ENCODE measurements at regions not wholly inside any gene's neighbourhood (a gene's known extent, or its start where the extent isn't known, plus 50 kb on each side); places are given as distances from the start of the nearest gene placed in this dataset.

DNA sequence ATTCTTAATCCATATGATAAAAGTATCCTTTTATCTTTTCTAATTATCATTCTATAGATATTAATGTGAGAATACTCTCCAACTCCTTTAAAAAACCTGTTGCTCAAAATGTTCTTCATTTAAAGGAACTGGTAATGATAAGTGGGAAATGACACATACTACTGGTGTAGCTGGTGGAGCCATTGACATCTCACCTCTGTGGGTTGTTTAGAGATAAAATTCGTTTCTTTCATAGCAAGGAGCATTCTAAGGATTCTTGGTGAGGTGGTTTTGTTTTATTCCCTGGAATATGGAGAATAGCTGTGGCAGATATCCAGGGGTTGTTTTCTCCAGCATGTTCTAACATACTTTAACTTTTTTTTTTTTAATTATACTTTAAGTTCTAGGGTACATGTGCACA, 299.8 kb upstream of the THBS1 start:
- DNase-seq (ENCODE audit: low spot score), result no peak

- no peak for DNase-seq (ENCODE audit: low spot score)
Observed at GRCh38 chr15:39282663-39283208, 298.1 kb upstream of the THBS1 start.

DNA sequence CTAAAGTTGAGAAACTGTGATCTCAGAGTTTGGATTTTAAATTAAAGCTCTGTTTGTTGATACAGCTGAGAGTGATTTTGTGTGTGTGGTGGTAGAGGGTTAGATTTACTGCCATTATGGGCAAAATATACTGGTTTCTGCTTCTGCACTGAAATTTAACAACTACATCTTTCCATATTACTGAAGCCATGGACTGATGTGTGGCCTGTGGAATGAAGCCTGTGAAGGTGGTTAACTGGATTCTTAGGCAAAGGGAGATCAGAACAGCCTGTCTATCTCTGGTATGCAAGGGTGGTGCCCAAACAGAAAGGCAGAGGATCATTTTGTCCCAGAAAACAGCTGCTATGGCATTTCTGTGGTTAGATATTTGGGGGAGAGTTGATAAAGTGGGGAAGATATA, 297.3 kb upstream of the THBS1 start:
- DNase-seq (ENCODE audit: low spot score), result no peak

- no peak for DNase-seq (ENCODE audit: low spot score)
Observed at GRCh38 chr15:39285071-39285470, 295.8 kb upstream of the THBS1 start.

DNA sequence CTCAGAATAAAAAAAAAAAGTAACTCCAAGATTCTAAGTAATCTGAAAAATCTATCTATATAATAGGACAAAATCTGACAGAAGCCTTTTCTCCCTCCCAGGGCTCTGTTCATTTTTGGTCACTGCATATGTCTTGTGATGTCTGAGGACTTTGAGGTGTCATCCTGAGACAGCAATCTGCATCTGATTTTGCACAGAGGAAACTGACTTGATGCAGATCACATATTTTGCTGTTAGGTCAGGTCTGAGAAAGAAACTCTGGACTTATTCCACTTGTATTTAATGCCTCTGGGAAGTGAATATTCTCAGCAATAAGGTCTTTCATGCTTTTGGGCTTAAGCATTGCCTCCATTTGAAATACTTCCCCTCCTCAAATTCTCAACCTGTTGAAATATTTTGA, 295.2 kb upstream of the THBS1 start:
- no peak for DNase-seq (ENCODE audit: low spot score)

GRCh38 chr15:39286706-39287105, 294.2 kb upstream of the THBS1 start:
- no peak for DNase-seq (ENCODE audit: low spot score)

- peak; percentile 38 for DNase-seq (ENCODE audit: low spot score)
Observed at GRCh38 chr15:39287322-39288195, 293.3 kb upstream of the THBS1 start.

DNA sequence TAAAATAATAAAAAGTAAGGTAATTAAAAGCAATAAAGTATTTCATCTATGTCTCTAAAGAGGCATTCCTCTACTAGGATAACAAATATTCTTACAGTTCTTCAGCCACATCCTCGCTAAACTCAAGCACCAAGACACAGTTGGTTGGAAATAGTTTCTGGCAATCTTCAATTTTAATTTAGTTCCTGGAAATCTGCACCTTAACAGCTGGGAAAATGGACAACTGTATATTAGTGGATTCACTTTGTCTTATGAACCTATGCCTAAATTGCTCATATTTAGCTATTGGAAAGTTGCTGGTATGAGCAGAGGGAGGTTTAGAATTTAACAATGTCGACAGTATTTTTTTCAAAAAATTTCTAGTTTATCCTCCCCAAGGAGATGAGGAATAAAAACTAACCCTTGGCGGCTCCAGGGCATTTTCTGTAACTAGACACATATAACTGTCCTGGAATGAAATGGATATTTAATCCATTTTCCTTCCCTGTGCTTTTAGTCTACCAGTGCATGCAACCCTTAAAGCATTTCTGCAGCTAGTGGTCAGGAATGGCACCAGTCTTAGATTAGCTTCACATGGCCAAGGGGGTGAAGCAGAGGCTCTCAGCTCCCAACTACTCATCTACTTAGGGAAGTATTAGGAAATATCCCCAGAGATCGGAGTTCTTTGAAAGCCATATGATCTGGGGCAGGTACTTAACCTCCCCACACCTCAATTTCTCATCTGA, 290.0 kb upstream of the THBS1 start:
- no peak for DNase-seq (ENCODE audit: low spot score)

DNA sequence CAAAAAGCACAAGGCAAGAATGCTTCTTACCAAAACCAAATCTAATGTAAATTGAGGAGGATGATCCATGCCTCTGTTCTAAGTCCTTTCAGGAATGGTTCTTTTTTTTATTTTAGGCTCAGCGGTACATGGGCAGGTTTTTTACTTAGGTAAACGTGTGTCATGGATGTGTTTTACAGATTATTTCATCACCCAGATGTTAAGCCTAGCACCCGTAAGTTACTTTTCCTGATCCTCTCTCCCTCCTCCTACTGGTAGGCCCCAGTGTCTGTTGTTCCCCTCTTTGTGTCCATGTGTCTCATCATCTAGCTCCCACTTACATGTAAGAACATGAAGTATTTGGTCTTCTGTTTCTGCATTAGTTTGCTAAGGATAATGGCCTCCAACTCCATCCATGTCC, 289.2 kb upstream of the THBS1 start:
- no peak for DNase-seq (ENCODE audit: low spot score)

DNA sequence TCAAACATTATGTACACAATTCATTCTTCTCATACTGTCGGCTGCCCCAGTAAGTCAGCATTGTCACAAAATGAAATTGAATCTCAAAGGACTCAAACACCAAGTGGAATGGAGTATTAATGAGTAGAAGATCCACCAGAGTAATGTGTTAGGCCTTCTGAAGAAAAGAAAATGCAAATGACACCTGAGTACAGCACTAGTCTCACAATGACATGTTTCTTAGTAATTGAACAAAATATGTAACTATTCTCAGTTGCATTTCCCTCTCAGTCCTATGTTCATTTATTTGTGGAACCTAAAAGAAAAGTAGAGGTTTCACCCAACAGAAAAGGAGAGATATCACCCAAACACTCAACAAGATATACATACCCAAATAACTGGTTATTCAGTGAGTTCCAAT, 283.9 kb upstream of the THBS1 start:
- DNase-seq (ENCODE audit: low spot score), result no peak

- DNase-seq (ENCODE audit: low spot score), result no peak
Observed at GRCh38 chr15:39298271-39298962, 282.5 kb upstream of the THBS1 start.

DNA sequence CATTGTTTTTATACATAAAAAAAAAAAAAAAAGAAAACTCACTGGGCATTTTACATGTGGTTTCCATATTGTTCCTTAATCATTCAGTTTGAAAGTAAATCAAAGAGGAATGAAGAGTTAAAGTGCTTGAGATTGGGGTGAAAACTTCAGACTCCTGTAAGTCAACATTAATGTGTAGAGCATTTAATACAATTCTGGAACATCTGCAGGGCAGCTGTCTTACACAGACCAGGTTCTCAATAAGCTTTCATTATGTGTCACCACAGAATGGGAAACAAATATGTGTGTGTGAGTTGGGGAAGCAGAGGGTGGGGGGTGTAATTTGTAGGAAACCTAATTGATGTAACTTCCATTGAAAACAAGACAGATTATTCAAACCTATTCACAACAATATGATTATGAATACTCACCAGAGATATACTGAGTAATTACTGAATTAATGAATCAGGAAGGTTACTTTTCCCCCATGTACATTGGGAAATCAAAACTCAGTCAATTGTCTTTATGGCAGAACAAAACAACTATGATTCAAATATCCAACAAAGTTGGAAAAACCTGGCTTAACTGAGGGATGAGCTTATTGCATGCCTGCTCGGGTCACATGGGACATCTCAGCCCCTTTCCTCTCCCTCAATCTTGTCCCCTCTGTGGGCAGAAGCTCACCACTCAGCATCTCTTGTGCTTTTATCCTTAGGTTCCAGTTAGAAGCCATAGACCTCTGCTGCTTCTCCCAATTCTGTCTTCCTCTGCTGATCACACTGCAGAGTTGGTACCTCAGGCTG, 281.2 kb upstream of the THBS1 start:
- no peak for DNase-seq (ENCODE audit: low spot score)

DNA sequence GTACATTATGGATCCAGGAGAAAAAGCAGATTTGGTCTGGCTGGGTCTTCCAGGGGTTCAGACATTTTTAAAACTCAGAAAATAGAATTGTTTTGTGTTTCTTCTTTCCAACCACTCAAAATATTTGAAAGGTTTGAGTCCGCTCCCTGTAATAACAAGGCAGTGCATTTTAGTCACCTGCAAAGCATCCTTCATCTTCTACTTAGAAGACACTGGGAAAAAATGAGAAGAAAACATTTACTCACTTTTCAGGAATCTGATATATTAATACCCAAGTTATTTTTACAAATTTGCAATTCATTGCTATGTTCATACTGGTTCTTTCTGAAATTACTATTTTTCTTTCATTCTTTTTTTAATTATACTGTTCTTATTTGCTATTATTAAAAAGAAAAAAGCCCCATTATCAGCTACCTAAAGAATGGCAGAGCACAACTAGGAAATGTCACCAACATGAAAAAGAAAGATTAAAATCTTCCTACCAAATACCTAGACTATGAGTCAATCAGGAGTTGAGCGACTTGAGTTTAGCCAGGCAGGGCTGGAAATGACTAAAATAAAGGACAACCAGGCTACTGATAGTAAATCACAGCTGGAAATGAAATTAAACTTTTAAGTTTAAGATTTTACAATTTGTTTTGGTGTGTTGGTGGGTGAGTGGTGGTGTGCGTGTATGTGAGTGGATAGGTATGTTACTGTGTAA, 280.3 kb upstream of the THBS1 start:
- DNase-seq (ENCODE audit: low spot score), result no peak

DNA sequence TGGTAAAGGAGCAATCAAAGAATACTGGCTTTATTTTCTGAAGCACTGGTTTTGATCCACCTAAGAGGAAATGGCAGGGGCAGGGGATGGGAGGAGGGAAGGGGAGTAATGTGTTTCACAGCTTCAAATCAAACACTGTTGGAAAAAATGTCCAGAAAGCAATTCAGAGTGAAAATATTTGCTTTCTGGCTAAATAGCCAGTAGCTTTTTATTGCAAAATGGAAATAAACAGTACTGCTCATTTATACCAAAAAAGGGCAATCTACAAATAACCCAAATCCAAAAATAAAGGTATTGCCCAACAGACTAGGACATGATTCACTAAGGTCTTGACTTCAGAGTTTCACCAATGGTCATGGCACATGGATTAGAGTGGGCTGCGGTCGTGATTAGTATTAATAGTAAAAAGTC, 279.3 kb upstream of the THBS1 start:
- DNase-seq (ENCODE audit: low spot score), result no peak

DNA sequence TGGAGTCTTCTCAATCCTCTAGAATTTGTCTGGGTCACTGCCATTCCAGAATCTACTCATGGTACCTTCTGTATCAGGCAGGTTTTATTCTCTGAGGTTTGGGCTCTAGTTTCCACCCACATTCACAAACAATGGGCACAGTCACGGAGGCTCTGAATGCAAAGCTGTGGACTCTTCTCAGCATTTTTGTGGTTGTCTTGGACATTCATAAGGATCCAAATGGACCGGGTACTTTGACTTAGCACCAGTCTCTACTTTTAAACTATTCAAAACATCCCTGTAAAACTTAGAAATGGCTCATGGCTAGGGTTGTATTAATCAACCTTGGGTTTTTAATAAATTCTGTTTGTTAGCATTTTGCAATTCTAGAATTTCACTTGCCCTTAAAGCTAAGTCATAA, 277.9 kb upstream of the THBS1 start:
- no peak for DNase-seq (ENCODE audit: low spot score)

GRCh38 chr15:39304201-39304841, 276.6 kb upstream of the THBS1 start:
- no peak for DNase-seq (ENCODE audit: low spot score)

GRCh38 chr15:39304931-39305728, 275.7 kb upstream of the THBS1 start:
- no peak for DNase-seq (ENCODE audit: low spot score)

DNA sequence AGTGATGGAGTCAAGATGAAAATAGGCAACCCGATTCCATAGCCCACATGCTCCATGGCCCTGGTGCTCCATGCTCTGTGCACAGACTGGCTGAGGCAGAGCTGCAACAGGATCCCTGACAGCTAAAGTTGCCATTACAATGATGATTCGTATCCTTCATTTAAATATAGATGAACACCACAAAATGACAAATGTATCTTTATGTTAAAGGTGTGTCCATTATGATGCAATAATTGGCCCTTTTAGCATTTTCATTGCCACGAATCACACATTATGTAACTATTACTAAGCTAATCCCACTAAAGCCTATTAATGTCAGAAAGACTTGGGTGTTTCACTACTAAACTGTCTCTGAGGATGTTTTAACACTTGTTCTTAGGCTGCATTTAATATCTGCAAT, 270.2 kb upstream of the THBS1 start:
- no peak for DNase-seq (ENCODE audit: low spot score)

GRCh38 chr15:39312984-39313383, 267.9 kb upstream of the THBS1 start:
- no peak for DNase-seq (ENCODE audit: low spot score)

GRCh38 chr15:39313467-39313866, 267.4 kb upstream of the THBS1 start:
- DNase-seq (ENCODE audit: low spot score), result no peak

Data from cerebellar cortex (tissue), 1 donor.